ENCODE measurements at regions not wholly inside any gene's neighbourhood (a gene's known extent, or its start where the extent isn't known, plus 50 kb on each side); places are given as distances from the start of the nearest gene placed in this dataset.

- H3K27ac ChIP-seq (ENCODE audit: low read length), result no peak overlapping the region
- H3F3A ChIP-seq (ENCODE audit: insufficient read depth, low read length, poor library complexity, severe bottlenecking), result no peaks in the 10 kb centered on the region
- H3K36me3 ChIP-seq (ENCODE audit: insufficient read depth, low read length), result no peaks in the 10 kb centered on the region
- TF ChIP-seq EZH2 (IDR thresholded peaks at IDR 0.05; ENCODE audit: borderline replicate concordance, insufficient read depth, low read length, poor library complexity, severe bottlenecking), result no peak
- TF ChIP-seq SMC3 (conservative IDR thresholded peaks at IDR 0.05; ENCODE audit: poor library complexity), result no peak
- TF ChIP-seq RAD21 (conservative IDR thresholded peaks at IDR 0.05), result no peak
- no peak for TF ChIP-seq EP300 (conservative IDR thresholded peaks at IDR 0.05; ENCODE audit: poor library complexity, severe bottlenecking)
- no peak for TF ChIP-seq REST (IDR thresholded peaks at IDR 0.05; ENCODE audit: borderline replicate concordance)
- TF ChIP-seq TAF1 (IDR thresholded peaks at IDR 0.05; ENCODE audit: low read depth), result no peak
- TF ChIP-seq POLR2AphosphoS5 (IDR thresholded peaks at IDR 0.05), result no peak
- no peak for TF ChIP-seq MXI1 (conservative IDR thresholded peaks at IDR 0.05; ENCODE audit: poor library complexity, severe bottlenecking)
- no peak overlapping the region for H3K4me3 ChIP-seq (ENCODE audit: low read length)
- H2AFZ ChIP-seq (ENCODE audit: low read depth, low read length), result no peak overlapping the region
- no peaks in the 10 kb centered on the region for H4K20me1 ChIP-seq (ENCODE audit: insufficient read depth)
- no peaks in the 10 kb centered on the region for H3K79me2 ChIP-seq (replicated peaks; ENCODE audit: insufficient read depth, low read length)
- no peaks in the 10 kb centered on the region for H3K27me3 ChIP-seq (ENCODE audit: insufficient read depth, low read depth, low read length)
- no peak overlapping the region for H3K4me2 ChIP-seq (ENCODE audit: low read length)
- no peaks in the 10 kb centered on the region for H3K9me2 ChIP-seq (ENCODE audit: insufficient read depth, low read length)
- no peaks in the 10 kb centered on the region for H3K9me3 ChIP-seq (ENCODE audit: low read length)
- H3K9ac ChIP-seq (ENCODE audit: low read length), result no peak overlapping the region
Observed at GRCh38 chr3:168951884-168952283, 711.6 kb downstream of the MECOM start.

- no peak overlapping the region for H3K4me3 ChIP-seq (ENCODE audit: low read length)
- H3K27me3 ChIP-seq (ENCODE audit: insufficient read depth, low read depth, low read length), result no peaks in the 10 kb centered on the region
- H3K27ac ChIP-seq (ENCODE audit: low read length), result no peak overlapping the region
- no peak overlapping the region for H3K9ac ChIP-seq (ENCODE audit: low read length)
- H3F3A ChIP-seq (ENCODE audit: insufficient read depth, low read length, poor library complexity, severe bottlenecking), result no peaks in the 10 kb centered on the region
- TF ChIP-seq EZH2 (IDR thresholded peaks at IDR 0.05; ENCODE audit: borderline replicate concordance, insufficient read depth, low read length, poor library complexity, severe bottlenecking), result no peak
- no peak for TF ChIP-seq MXI1 (conservative IDR thresholded peaks at IDR 0.05; ENCODE audit: poor library complexity, severe bottlenecking)
- no peak for TF ChIP-seq RAD21 (conservative IDR thresholded peaks at IDR 0.05)
- TF ChIP-seq EP300 (conservative IDR thresholded peaks at IDR 0.05; ENCODE audit: poor library complexity, severe bottlenecking), result no peak
- TF ChIP-seq REST (IDR thresholded peaks at IDR 0.05; ENCODE audit: borderline replicate concordance), result no peak
- no peak for TF ChIP-seq TAF1 (IDR thresholded peaks at IDR 0.05; ENCODE audit: low read depth)
- no peak for TF ChIP-seq SMC3 (conservative IDR thresholded peaks at IDR 0.05; ENCODE audit: poor library complexity)
- TF ChIP-seq POLR2AphosphoS5 (IDR thresholded peaks at IDR 0.05), result no peak
- no peak for TF ChIP-seq CTCF (IDR thresholded peaks at IDR 0.05; ENCODE audit: poor library complexity, severe bottlenecking)
- no peak overlapping the region for H3K4me2 ChIP-seq (ENCODE audit: low read length)
- no peaks in the 10 kb centered on the region for H3K36me3 ChIP-seq (ENCODE audit: insufficient read depth, low read length)
- no peak overlapping the region for H2AFZ ChIP-seq (ENCODE audit: low read depth, low read length)
- no peaks in the 10 kb centered on the region for H4K20me1 ChIP-seq (ENCODE audit: insufficient read depth)
- H3K9me2 ChIP-seq (ENCODE audit: insufficient read depth, low read length), result no peaks in the 10 kb centered on the region
- no peaks in the 10 kb centered on the region for H3K79me2 ChIP-seq (replicated peaks; ENCODE audit: insufficient read depth, low read length)
- H3K9me3 ChIP-seq (ENCODE audit: low read length), result no peaks in the 10 kb centered on the region
Observed at GRCh38 chr3:168951368-168951767, 712.1 kb downstream of the MECOM start.
